IPS DF 6.9 (cell line): ENCODE measurements at regions not wholly inside any gene's neighbourhood (a gene's known extent, or its start where the extent isn't known, plus 50 kb on each side); places are given as distances from the start of the nearest gene placed in this dataset.

Source experiments
- DNase-seq: peaks from one replicate; pipeline ENCODE4 v3.0.0-alpha.2; 2013; ENCODE audit warnings: low read depth, low spot score
- H3K27ac ChIP-seq: one replicate; pipeline ENCODE4 v1.5.1; 2013; ENCODE audit warnings: low read length, control low read depth
- H3K27me3 ChIP-seq: 2 replicates; pipeline ENCODE4 v1.6.1; 2013; ENCODE audit warnings: mild to moderate bottlenecking, low read length; ENCODE audit not compliant: control insufficient read depth, insufficient read depth
- H3K36me3 ChIP-seq: 2 replicates; pipeline ENCODE4 v1.6.1; 2013; ENCODE audit warnings: low read length; ENCODE audit not compliant: control insufficient read depth, insufficient read depth
- H3K4me1 ChIP-seq: 2 replicates; pipeline ENCODE4 v1.6.1; 2013; ENCODE audit warnings: low read length; ENCODE audit not compliant: control insufficient read depth, insufficient read depth
- H3K4me3 ChIP-seq: 2 replicates; pipeline ENCODE4 v1.5.1; 2013; ENCODE audit warnings: mild to moderate bottlenecking, low read length
- H3K9me3 ChIP-seq: 2 replicates; pipeline ENCODE4 v1.6.1; 2013; ENCODE audit warnings: low read length, inconsistent platforms; ENCODE audit not compliant: control insufficient read depth, insufficient read depth
- WGBS: extraction: QIAGEN DNeasy Blood & Tissue Kit; methylation state at CpG from one replicate; pipeline ENCODE4 v1.1.7; 2013; ENCODE audit warnings: mixed read lengths, missing lambda C conversion rate; ENCODE audit not compliant: insufficient read length, insufficient coverage; 5-methylcytosine and 5-hydroxymethylcytosine counted together

DNA sequence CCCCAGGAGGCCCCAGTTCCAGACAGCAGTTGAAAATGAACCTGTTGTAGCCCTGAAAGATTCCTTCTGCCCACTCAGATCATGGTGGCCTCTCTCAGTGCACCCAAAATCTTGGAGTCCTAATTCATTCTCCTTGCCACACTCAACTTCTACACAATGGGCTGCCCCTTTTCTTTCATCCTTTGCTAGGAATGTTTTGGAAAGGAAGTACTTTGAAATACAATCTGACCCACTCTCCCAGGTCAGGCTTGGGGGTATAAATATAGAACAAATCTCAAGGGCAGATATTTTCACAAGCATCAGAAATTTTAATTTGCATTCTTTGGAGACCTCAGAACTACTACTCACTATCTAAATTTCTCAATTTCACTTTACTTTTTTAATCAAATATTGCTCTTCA is 103.2 kb upstream of the SH3BP4 start:
- Histone ChIP-seq H3K36me3 (no peaks in the 10 kb centered on the region), H3K9me3 (no peaks in the 10 kb centered on the region), H3K27ac (no peak overlapping the region), H3K27me3 (no peaks in the 10 kb centered on the region), H3K4me3 (no peak overlapping the region), H3K4me1 (no peaks in the 10 kb centered on the region)
- DNase-seq: no peak

DNA sequence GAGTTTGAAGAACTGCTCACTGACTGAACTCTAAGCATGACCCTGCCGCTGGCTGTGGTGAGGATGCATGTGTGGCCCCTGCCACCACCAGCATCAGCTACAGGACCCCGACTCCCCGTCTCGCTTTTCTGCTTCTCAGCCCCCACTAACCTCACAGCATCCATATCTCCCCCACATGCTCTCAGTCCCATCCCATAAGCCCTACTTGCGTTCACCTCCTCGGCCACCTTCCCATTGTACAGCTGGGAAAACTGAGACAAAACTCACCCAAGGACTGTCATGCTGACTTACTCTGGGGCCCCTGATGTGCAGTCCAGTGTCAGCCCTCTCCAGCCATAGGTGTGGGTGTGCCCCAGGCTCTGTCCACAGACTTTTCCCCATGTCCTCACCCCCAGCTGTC is 104.2 kb upstream of the SH3BP4 start:
- no peak for DNase-seq
- Histone ChIP-seq H3K4me1 (no peaks in the 10 kb centered on the region), H3K36me3 (no peaks in the 10 kb centered on the region), H3K27me3 (no peaks in the 10 kb centered on the region), H3K27ac (no peak overlapping the region), H3K9me3 (no peaks in the 10 kb centered on the region), H3K4me3 (no peak overlapping the region)
- WGBS: no CpG with 5 or more reads among the region's 6 CpGs

- Histone ChIP-seq H3K4me1 (no peaks in the 10 kb centered on the region), H3K9me3 (no peaks in the 10 kb centered on the region), H3K4me3 (no peak overlapping the region), H3K27ac (no peak overlapping the region), H3K36me3 (no peaks in the 10 kb centered on the region), H3K27me3 (no peaks in the 10 kb centered on the region)
- no CpG with 5 or more reads among the region's 6 CpGs for WGBS
- no peak for DNase-seq
Observed at GRCh38 chr2:234847364-234847635, 104.5 kb upstream of the SH3BP4 start.

DNA sequence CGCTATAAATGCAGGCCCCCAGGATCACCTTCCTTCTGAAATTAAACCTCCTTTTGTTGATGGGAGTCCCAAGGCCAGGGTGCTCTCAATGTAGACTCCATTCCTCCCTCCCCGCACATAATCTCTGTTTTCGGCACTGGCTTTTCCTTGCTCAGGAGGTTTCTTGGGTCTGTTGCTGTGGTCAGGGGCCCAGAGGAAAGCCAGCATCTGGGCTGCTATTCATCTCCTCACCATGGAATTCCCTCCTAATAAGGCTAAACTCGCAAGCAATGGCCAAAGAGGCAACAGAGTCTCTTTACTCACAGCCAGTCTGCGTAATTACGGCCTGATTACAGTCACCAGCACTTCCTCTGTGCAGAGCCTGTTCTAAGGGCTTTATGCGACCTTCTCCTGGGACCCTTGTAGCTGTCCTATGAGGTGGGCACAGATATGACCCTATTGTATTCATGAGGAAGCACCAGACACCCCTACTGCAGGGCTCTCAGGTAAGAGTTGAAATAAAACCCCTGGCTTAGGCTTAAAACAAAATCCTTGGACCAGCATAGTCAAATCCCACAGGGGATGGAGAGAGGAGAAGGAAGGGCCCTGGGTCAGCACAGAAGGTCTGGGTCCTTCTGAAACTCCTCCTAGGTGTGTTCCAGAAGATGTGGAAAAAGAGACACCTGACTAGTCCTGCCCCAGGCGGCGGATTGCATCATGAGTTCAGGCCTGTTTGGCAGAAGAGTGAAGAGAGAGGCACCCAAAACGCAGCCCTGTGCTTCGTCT is 105.0 kb upstream of the SH3BP4 start:
- no CpG with 5 or more reads among the region's 11 CpGs for WGBS

GRCh38 chr2:234845602-234846590 is 105.9 kb upstream of the SH3BP4 start:
- no peak overlapping the region for H3K27ac ChIP-seq

More for the DNA sequence above, 105.0 kb upstream of the SH3BP4 start:
- Histone ChIP-seq H3K4me1 (no peaks in the 10 kb centered on the region), H3K36me3 (no peaks in the 10 kb centered on the region), H3K4me3 (no peak overlapping the region), H3K27ac (no peak overlapping the region), H3K9me3 (no peaks in the 10 kb centered on the region), H3K27me3 (no peaks in the 10 kb centered on the region)
- no peak for DNase-seq

GRCh38 chr2:234843411-234843810 is 108.4 kb upstream of the SH3BP4 start:
- Histone ChIP-seq H3K9me3 (no peaks in the 10 kb centered on the region), H3K4me3 (no peak overlapping the region), H3K36me3 (no peaks in the 10 kb centered on the region), H3K4me1 (peaks cover 2% of the 10 kb centered on the region; the same call in 1 of the 2 replicates), H3K27me3 (no peaks in the 10 kb centered on the region), H3K27ac (no peak overlapping the region)
- DNase-seq: no peak
- WGBS: no CpG with 5 or more reads among the region's 5 CpGs

More at GRCh38 chr2:234845602-234846590, 105.9 kb upstream of the SH3BP4 start:
- Histone ChIP-seq H3K36me3 (no peaks in the 10 kb centered on the region), H3K9me3 (no peaks in the 10 kb centered on the region), H3K4me1 (no peaks in the 10 kb centered on the region), H3K27me3 (no peaks in the 10 kb centered on the region), H3K4me3 (no peak overlapping the region)
- DNase-seq: no peak
- no CpG with 5 or more reads among the region's 10 CpGs for WGBS

GRCh38 chr2:234842753-234843152 is 109.1 kb upstream of the SH3BP4 start:
- Histone ChIP-seq H3K27ac (no peak overlapping the region), H3K9me3 (no peaks in the 10 kb centered on the region), H3K36me3 (no peaks in the 10 kb centered on the region), H3K27me3 (no peaks in the 10 kb centered on the region), H3K4me3 (no peak overlapping the region), H3K4me1 (peaks cover 2% of the 10 kb centered on the region; the same call in 1 of the 2 replicates)
- no CpG with 5 or more reads among the region's 6 CpGs for WGBS
- no peak for DNase-seq

DNA sequence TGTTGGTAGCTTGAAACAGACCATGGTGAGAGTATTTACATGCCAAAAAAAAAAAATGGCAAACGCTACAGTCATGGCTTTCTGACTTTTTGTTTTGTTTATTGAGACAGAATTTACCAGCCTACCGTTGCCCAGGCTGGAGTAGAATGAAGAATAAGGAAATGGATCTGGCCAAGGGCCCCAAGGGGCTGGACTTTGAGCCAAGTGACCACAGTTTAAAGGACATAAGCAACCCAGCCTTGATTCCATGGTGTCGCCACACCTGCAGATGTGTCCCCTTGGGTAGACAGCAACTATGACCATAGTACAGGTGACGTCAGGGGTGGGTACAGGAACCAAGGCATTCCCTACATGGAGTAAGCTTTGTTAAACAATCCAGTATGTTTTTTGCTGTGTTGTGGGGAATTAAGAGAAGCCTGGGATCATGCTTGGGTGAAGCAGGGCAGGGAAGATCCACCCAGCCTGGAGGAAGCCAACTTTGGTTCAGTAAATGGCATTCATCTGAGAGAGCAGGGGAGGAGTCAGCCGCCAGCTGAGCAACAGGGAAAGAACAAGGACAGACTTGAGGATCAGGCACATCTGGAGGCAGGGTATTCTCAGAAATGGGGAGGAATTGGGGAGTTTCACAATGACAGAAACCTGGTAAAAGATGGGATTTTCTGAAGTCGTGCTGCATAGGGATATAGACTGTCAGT is 110.3 kb upstream of the SH3BP4 start:
- no peak for DNase-seq
- Histone ChIP-seq H3K4me3 (no peak overlapping the region), H3K36me3 (no peaks in the 10 kb centered on the region), H3K27me3 (no peaks in the 10 kb centered on the region), H3K9me3 (no peaks in the 10 kb centered on the region), H3K4me1 (peaks cover 2% of the 10 kb centered on the region; the same call in 1 of the 2 replicates), H3K27ac (no peak overlapping the region)
- no CpG with 5 or more reads among the region's 6 CpGs for WGBS

GRCh38 chr2:234840336-234840735 is 111.5 kb upstream of the SH3BP4 start:
- Histone ChIP-seq H3K36me3 (no peaks in the 10 kb centered on the region), H3K9me3 (no peaks in the 10 kb centered on the region), H3K4me1 (peaks cover 2% of the 10 kb centered on the region; the same call in 1 of the 2 replicates), H3K27ac (no peak overlapping the region), H3K27me3 (no peaks in the 10 kb centered on the region), H3K4me3 (no peak overlapping the region)
- peak; percentile 22 for DNase-seq
- WGBS: no CpG with 5 or more reads among the region's 5 CpGs

- WGBS: no CpG with 5 or more reads among the region's 4 CpGs
- no peaks in the 10 kb centered on the region for H3K9me3 ChIP-seq
- DNase-seq: no peak
- peaks cover 2% of the 10 kb centered on the region; the same call in 1 of the 2 replicates for H3K4me1 ChIP-seq
- H3K4me3 ChIP-seq: no peak overlapping the region
- no peaks in the 10 kb centered on the region for H3K27me3 ChIP-seq
- no peaks in the 10 kb centered on the region for H3K36me3 ChIP-seq
- no peak overlapping the region for H3K27ac ChIP-seq
Observed at GRCh38 chr2:234839285-234839684, 112.5 kb upstream of the SH3BP4 start.
